Fibroblast of lung (primary cell): ENCODE measurements at regions not wholly inside any gene's neighbourhood (a gene's known extent, or its start where the extent isn't known, plus 50 kb on each side); places are given as distances from the start of the nearest gene placed in this dataset.

Experiments used
- CTCF ChIP-seq, 2 donors: IDR thresholded peaks in 1 of 2; conservative IDR thresholded peaks in 1 of 2; 1 replicate in 1 of 2; 2 replicates in 1 of 2; pipeline ENCODE4 v1.5.1; 2011 to 2012; ENCODE audit warnings: low read length in 2 of 2, control low read depth in 1 of 2, inconsistent platforms in 1 of 2, low read depth in 1 of 2, mild to moderate bottlenecking in 1 of 2
- EZH2 ChIP-seq: IDR thresholded peaks from 2 replicates; pipeline ENCODE4 v1.5.1; 2012; ENCODE audit warnings: low read length, control low read depth, mild to moderate bottlenecking; ENCODE audit errors: missing control alignments

DNA sequence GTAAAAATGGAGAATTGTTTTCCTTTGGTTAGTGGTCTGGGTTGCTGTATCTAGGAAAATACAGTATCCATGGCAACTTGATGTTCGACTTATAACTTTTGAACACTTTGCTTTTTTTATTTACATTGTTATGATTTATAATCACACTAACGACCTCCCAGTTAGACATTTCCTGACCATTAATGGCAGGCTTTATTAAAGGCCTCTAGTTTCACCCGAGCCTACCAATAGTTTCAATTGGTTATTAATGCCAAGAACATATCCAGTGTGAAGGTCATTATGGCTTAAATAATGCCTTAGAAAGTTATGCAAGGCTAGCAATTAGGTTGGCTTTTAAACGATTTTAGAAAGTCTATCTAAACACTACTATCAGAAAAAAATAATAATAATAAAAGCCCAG is 452.0 kb downstream of the DMRTA1 start:
- TF ChIP-seq CTCF (conservative IDR thresholded peaks at IDR 0.05 in 1 of 2, IDR thresholded peaks at IDR 0.05 in 1 of 2; ENCODE audit: low read depth in 1 of 2, low read length in 2 of 2) (no peak), EZH2 (no peak)
